ENCODE measurements at regions not wholly inside any gene's neighbourhood (a gene's known extent, or its start where the extent isn't known, plus 50 kb on each side); places are given as distances from the start of the nearest gene placed in this dataset.

DNA sequence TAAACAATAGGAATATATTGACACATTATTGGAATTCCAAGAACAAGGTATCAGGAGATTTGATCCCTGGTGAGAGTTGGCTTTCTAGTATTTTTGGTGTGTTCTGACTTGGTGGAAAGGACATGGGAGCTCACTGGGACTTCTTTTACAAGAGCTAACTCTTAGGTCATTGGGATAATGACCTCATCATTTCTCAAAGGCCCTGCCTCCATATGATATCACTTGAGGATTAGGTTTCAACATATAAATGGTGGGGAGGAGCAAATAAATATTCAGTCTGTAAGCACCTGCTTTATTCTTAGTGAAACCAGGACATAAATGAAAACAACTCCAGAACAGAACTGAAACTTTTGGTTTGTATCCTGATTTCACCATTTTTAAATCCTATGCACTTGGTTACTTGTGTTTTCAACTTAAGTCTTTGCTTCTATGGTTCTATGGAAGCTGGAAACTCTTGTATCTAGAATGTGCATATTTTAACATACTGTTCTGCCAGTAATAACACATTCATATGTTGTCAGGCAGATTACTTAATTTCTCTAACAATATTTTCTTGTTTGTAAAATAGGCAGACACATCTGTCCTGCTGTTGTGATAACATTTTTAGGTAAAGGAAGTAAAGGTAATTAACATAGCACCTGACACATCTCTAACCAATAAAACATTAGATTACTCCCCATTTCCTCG lies 1527.7 kb upstream of the CDH8 start:
- DNase-seq = no peak

DNA sequence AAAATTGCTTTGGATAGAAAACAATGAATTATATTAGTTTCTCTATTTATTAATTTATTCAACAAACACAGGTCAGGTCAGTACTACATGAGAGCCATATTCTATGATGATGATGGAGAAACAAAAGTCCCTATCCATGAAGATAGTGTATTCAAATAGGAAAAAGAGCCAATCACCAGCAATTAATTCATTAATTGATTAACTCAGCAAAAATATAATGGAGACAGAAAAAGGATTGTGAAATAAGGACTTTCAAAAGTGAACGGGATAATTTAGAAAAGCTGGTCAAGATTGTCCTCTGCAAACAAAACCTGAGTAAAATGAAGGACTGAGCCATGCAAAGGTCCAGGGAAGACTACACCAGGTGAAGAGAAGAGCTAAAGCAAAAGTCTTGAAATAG lies 1517.7 kb upstream of the CDH8 start:
- DNase-seq = no peak

DNA sequence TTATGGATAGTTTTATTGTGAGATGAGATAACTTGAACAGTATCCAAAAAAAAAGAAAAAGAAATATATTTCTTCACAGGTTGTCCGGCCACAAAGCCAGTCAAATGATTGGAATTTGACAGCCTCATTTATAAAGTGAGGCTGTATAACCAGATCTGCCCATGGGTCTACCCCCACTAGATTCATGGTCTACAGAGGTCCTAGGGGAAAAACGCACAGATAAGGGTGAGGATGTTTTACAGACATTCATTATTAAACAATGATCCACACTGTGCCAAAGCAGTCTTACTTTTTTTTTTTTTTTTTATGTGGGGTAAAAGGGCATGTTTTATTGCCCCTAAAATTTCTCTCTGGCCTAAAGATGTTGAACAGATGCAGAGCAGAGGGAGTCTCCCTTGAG lies 1503.0 kb upstream of the CDH8 start:
- DNase-seq = no peak

DNA sequence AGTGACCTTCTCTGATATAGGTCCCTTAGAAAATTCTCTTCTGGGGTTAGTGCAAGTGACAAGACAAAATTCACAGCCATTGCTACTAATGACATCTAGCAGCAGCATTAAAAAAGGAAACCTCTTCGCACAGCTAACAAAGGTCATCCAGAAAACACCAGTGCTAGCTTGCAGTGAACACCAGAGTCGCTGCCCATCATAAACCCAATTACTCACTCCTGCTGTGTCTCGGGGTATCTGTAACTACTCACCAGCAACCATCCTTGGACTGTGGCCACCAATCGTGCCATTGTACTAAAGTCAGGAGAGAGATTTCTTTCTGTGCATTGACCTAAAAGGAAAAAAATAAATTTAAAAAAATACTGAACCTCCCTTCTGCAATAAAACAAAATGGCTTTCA lies 1494.7 kb upstream of the CDH8 start:
- no peak for DNase-seq

DNA sequence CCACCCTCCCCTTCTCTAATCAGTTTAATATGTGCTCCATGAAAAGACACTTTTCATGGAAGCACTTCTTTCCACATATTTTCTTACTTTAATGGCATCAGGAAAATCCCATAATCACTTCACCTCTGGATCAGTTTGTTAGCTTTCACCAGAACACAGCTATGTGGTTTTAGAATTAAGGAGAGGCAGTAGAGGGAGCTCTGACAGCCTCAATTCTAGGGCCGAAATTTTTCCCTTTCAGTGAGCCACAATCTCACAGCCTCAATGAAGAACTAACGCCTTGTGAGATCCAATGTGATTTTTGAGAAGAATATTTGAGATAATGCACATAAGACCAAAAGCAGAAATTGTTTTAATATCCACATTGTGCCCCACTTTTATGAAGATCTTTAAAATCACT lies 1494.0 kb upstream of the CDH8 start:
- no peak for DNase-seq

DNA sequence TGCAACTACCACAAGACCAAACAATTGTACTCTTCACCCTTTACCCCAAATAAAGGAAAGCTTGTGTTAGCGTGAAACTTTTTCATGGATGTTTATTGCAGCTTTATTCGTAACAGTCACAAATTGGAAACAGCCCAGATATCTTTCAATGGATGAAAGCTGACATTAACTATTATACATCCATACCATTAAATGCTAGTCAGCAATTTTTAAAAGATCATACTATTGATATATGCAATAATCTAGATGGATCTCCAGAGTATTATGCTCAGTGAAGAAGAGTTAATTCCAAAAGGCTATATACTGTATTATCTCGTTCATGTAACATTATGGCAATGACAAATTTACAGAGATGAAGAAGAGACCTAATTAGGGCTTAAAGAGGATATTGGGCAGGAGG lies 1491.2 kb upstream of the CDH8 start:
- DNase-seq = no peak

DNA sequence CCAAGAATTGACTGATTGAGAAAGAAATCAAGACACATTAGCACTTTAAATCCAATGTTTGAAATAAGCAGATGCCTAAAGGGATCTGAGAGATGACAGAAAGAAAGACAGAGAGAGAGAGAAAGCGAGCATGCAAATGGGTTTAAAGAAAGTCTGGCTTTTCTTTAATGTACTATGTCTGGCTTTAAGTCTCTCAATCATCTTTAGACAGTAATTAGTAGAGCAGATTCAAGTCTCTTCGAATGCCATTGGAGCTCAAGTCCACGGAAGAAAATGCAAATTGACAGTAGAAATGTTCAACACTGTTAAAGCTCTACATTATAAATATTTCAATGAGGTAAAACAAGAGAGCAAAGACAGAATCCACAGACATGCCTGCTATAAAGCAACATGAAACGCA lies 1480.2 kb upstream of the CDH8 start:
- no peak for DNase-seq

DNA sequence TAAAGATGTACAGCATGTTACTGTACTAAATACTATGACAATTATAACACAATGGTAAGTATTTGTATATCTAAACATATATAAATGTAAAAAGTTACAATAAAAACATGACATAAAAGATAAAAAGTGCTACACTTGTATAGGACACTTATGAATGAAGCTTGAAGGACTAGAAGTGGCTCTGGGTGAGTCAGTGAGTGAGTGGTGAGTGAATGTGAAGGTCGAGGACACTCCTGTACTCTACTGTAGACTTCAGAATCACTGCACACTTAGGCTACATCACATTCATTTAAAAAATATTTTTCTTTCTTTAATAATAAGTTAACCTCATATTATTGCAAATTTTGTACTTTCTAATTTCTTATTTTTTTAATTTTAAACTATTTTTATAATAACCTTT lies 1476.7 kb upstream of the CDH8 start:
- no peak for DNase-seq

DNA sequence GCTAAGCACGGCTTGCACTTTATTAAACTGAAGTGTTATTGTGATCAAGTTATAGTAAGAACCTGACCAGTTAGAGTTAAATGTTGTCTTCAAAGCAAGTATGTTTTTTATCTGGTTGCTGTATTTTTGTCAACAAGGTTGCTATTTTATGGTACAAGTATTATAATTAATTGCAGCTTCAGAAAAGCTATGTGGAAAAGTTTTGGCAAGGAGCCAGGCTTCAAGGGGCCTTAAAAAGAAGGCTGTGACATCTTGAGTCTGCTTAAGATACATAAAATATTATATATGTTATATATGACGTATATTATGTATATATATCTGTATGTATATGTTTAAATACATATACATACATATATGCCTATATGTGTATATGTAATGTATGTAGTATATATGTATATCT lies 1461.2 kb upstream of the CDH8 start:
- no peak for DNase-seq

DNA sequence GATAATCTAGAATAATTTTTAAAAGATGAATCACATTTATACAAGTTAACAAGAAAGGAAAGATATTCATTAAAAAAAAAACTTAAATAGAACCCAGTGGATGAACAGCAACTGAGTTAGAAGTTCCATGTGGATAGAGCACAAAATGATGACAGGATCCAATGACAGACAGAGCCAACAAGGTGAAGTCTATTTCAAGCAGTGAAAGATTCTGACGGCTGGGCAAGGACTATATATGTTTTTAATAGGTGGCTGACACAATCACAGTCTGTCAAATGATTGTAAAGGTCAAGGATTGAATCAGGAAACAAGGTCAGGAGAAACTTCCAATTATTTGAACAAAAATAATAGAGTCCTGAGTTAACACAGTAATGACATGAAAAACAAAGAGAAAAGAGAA lies 1460.0 kb upstream of the CDH8 start:
- no peak for DNase-seq

DNA sequence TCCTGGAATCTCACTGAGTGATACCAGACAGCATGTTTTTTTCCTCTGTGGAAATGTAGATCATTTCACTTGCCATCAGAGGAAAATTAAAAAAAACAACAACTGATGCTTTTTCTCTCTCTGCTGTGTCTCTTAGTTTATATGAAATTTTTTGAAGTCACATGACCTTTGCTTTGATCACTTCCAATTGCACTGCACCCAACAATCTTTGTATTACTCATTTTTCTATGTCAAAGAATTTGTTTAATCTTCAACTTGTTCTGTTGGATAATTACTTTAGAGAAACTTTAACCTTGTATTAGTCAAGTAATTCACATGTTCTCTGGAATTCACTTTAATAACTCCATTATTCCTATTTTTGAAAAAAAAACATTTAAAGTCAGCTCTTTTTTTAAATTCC lies 1452.7 kb upstream of the CDH8 start:
- no peak for DNase-seq

DNA sequence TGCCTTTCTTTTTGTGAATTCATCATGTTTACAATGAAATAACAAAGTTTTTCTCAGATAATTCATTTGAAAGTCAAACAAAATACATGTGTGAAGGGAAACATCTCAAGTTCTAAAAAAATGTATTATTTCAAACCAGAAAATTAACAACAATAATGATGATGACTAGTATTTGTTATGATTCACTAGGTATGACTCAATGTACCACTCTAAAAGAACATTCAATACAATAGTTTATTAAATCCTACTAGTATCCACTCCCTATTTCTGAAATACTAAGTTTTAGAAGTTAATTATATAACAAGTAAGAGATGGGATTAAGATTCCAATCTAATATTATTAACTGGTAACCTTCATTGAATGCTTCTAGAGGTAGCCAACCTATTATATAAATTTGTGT lies 1444.8 kb upstream of the CDH8 start:
- DNase-seq = no peak

DNA sequence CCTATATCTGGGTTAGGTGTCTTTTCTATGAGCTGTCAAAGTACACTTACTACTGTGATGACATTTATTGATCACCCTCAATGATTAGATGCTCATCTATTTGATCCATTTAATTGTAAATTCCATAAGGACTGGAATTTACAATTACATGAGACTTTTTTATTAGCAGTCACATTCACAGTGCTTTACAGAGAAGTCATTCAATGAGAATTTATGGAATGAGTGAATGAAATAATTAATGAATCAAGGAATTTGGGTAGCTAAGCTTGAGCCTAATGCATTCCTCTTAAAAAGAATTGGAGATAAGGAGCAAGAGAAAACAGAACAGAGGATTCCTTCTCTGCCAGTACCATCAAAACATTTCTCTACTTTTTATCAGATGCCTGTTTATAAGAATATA lies 1437.5 kb upstream of the CDH8 start:
- DNase-seq = no peak

DNA sequence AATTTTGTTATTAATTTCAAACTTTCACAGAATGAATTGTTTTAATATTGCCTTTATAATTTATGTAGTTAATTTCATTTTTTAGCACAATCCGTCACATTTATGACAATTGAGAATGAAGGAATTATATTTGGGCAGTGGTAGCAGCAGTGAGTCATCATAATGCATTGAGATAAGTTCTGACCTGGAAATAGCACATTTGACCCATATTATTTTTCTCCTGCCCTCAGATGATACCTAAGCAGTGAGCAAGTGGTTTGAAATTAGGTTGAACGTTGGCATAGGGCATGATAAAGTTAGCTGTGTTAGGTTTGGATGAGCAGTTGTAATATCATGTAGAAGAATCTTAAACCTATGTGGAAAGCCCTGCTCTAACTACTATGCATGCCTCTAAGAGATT lies 1431.3 kb upstream of the CDH8 start:
- no peak for DNase-seq

DNA sequence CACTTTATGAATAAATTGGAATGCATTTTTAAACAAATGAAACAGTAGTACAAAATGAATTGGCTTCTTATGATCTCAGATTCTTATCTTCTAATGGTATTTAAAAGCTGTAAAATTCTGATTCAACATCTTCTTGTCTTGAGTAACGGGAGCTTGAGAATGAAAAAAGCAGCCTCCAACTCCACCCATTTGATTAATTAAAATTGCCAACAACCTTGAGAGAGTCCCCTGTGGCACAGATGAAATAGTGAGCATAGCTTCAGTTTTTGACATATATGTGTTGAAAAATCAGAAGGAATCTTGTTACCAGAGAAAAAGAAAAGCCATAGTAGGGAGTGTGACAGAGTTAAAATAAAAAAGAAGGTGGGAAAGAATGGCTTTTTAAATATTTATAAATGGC lies 1426.1 kb upstream of the CDH8 start:
- DNase-seq = no peak

DNA sequence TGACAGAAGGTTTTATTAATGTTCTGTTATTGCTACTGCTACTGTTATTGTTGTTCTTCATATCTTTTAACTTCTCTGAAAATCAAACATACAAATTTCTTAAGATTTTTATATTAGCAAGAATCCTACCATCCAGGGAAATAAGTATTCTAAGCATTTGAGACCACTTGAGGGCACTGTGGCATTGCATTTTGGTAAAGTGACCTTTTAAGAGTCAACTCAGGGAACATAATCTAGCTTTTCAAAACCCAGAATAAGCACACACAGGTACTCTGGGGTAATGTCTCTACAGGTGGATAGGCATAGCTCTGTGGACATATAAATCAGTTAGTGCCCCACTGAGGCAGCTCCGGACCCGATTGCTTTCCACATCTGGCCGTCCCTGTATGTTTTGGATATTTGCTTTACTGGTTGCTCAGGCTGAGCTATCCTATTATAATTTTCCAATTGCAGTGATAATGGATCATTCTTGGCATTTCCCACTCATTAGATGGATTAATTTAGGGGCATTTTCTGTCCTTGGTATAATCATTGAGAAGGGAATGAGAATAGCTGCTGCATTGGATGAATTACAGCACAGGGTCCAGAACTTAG lies 1425.1 kb upstream of the CDH8 start:
- no peak for DNase-seq

DNA sequence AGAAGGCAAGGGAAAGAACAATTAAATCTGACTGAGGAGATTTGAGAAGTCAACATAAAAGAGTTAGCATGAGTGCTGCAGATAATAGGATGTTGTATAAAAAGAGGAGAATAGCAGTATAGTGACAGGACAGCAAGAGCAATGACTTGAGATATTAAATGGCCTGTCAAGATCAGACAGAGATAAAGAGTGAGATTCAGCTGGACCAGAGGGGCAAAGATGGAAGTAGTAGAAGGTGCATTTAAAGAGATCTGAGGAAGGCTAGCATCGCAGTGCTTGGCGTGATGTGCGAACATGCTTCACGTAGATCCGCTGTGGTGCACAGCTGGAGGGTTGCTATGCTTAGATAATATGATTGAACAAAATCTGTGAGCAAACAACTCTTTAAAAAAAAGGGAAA lies 1422.6 kb upstream of the CDH8 start:
- DNase-seq = no peak

DNA sequence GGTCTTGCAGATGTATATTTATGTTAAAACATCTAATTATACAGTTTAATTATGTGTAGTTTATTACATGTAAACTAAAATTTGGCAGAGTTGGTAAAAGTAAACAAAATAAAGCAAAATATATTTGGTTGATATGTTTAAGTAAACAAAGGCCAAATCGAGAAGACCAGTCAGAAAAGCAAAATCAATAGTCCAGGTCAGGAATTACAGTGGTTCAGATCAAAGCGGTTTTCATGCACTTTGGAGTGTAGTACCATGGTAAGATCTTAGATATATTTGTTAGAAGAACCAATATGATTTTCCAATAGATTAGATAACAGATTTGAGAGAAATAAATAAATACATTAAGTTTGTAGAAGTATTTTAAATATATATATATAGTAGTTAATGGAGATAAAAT lies 1421.6 kb upstream of the CDH8 start:
- no peak for DNase-seq

DNA sequence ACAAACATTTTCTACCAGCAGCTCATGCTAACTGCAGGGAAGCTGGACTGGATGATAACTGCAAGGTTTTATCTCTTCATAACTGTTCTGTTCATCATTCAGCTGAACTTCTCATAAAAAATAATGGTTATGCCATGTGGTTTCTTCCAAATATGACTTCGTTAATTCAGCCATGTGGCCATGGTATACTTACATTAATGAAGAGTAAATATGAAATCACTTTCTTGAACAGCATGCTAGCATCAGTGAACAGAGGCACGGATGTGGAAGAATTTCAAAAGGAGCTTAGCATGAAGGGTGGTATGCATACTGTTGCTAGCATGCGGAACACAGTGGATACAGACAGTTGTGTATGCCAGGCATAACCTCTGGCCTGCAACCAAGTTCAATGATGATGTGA lies 1417.0 kb upstream of the CDH8 start:
- DNase-seq = no peak

DNA sequence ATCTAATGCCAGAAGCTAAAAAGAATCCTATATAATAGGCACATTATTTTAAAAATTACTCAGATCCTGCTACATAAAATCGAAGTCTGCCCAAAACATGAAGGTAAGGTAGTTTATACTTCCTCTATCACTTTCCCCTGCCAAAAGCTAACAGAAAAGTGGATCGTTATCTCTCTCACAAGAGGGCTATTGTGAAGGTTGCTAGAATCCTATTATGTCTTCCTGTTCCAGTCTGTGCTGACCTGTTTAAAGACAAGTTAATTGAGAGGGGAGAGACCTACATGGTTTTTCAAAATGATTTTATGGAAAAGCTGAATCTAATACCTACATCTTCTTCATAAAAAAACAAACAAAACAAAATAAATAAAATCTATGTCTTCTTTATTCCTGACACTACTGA lies 1410.9 kb upstream of the CDH8 start:
- DNase-seq = no peak

DNA sequence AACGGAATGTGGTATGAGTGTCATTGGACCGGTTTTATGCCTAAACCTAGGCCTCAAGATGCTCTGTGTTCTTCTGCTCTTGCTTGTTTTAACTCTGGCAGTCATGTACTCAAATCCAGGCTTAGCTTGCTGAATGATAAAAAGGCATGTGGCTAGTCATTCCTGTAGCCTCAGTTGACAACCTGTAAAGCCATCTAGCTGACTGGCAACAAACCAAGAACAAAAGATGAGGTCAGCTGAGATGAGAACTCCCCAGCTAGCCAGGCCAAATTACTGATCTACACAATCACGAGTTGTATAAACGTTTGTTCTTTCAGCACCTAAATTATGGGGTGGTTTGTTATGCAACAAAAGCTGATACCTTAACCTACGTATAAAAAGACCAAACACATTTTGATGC lies 1406.0 kb upstream of the CDH8 start:
- no peak for DNase-seq

DNA sequence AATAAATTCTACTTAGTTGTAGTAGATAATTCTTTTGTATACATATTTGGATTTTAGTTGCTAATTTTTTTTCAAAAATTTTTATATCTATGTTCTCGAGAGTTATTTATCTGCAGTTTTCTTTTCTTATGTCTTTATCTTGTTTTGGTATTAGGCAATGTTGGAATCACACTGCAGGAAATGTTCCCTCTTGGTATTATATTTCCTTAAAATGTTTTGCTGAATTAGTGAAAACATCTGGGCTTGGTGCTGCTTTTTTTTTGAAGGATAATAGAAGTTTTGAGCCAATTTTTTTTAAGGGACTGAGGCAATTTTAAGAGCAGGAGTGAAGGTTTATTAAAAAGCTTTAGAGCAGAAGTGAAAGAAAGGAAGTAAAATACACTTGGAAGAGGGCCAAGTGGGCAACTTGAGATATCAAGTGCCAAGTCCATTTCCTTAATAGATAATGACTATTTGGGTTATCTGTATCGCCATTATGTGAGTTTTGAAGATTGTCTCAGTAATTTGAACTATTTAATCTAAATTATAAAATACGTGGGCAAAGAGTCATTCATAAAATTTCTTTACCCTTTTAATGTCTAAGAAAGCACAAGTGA lies 1390.1 kb upstream of the CDH8 start:
- no peak for DNase-seq

DNA sequence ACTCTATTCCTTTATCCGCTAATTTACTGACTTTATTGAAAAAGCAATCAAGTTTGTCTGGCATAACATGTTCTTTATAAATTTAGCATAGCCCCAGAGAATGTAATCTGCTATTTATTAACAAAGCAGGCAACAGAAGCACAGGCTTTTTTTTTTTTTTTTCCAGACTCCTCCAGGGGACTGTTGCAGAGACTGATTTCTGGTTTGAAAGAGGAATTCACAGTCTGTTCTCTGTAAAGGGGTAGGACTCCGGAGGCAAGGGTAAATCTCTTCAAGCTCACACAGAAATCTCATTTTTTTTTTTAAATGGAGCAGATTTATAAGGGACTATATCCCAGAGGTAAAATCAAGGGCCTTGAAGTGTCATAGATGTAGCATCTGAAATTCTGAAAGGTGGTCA lies 1386.5 kb upstream of the CDH8 start:
- DNase-seq = no peak

DNA sequence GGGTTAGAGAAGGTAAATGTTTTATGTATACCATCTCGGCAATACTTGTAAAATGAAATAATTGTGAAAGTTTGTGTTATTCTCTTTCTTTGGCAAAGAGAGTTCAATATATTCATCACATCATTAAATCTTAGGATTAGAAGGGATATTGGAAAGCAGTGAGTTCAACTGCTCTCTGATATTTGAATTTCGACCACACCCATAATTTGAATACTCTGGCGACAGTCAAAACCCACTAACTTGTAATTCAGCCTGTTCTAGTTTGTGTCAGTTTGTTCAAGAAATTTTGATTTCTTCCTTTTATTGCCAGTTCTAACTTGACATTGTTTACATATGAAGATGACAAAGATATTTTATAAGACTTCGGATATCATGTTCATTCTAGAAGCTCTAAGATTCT lies 1380.5 kb upstream of the CDH8 start:
- no peak for DNase-seq

DNA sequence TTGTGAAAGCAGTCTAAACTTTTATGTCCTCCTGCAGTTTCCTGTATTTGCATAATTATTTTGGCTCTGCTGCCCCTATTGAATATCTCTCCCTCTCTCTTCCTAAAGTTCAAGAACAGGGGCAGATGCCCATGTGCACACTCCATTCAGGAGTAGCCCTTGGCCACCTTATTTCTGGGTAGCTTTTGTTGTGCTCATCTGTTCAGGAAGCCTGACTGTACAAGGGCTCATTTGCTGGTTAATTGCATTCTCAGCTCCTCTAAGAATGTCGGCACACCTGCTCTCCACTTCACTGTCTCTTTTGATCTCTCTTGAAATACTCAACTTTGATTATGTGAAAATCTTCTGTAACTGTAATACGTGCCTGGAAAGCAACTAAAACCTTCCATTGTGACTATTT lies 1378.8 kb upstream of the CDH8 start:
- DNase-seq = no peak
